ENCODE measurements at regions not wholly inside any gene's neighbourhood (a gene's known extent, or its start where the extent isn't known, plus 50 kb on each side); places are given as distances from the start of the nearest gene placed in this dataset.

DNA sequence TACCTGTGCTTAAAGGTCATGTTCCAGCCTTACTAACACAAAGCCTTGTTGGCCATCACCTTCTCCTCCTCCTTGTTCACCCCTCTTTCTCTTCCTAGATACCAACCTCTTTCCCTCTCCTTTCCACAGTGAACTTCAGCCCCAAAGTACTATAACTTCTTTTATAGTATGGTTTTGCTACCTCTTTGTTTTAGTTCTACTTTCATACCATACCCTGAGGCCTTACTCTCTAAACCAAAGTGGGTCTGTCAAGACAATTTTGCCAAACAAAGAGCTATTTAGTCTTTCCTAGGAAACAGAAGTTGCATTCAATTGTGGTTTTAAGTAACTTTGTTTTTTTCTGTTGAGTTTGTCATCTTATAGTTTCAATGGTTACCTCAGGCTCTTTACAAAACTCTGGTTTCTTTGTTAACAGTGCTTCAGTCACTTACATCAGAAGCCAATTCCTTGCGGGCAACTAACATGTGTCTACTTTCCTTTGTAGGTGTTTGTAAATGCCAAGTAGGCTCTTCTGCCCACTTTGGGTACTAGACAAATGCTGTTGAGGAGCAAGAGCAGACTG, 623.9 kb upstream of the PKN2 start:
- TF ChIP-seq, protein P1, sequence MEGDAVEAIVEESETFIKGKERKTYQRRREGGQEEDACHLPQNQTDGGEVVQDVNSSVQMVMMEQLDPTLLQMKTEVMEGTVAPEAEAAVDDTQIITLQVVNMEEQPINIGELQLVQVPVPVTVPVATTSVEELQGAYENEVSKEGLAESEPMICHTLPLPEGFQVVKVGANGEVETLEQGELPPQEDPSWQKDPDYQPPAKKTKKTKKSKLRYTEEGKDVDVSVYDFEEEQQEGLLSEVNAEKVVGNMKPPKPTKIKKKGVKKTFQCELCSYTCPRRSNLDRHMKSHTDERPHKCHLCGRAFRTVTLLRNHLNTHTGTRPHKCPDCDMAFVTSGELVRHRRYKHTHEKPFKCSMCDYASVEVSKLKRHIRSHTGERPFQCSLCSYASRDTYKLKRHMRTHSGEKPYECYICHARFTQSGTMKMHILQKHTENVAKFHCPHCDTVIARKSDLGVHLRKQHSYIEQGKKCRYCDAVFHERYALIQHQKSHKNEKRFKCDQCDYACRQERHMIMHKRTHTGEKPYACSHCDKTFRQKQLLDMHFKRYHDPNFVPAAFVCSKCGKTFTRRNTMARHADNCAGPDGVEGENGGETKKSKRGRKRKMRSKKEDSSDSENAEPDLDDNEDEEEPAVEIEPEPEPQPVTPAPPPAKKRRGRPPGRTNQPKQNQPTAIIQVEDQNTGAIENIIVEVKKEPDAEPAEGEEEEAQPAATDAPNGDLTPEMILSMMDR (IDR thresholded peaks at IDR 0.05), result no peak
- TF ChIP-seq POLR2A (IDR thresholded peaks at IDR 0.05), result no peak

Measured in testis (tissue), 2 donors.